GM12878 (cell line): ENCODE measurements at regions not wholly inside any gene's neighbourhood (a gene's known extent, or its start where the extent isn't known, plus 50 kb on each side); places are given as distances from the start of the nearest gene placed in this dataset.

Source experiments
- BACH1 ChIP-seq: fragments of 450-650 bp; IDR thresholded peaks from 2 replicates; pipeline ENCODE4 v1.6.1; 2017; ENCODE audit warnings: mild to moderate bottlenecking, borderline replicate concordance
- BHLHE40 ChIP-seq, 2 experiments: fragments of 450-650 bp in 1 of 2; IDR thresholded peaks; 2 replicates each; pipeline ENCODE4 v1.6.1; 2011 to 2017; ENCODE audit warnings: low read depth in 2 of 2, borderline replicate concordance in 1 of 2, improper control_type of control experiment in 1 of 2, low read length in 1 of 2, mild to moderate bottlenecking in 1 of 2
- CEBPB ChIP-seq, 2 experiments: fragments of 150-350 bp in 1 of 2; IDR thresholded peaks; 2 replicates each; pipeline ENCODE4 v1.6.1; 2012 to 2014; ENCODE audit warnings: low read depth in 2 of 2, low read length in 2 of 2, borderline replicate concordance in 1 of 2, inconsistent platforms in 1 of 2
- CHD1 ChIP-seq: IDR thresholded peaks from 2 replicates; pipeline ENCODE4 v1.6.1; 2012; ENCODE audit warnings: low read depth, low read length, improper control_type of control experiment
- CHD2 ChIP-seq: IDR thresholded peaks from 2 replicates; pipeline ENCODE4 v1.6.1; 2011; ENCODE audit warnings: low read depth, low read length, improper control_type of control experiment, borderline replicate concordance
- CHD4 ChIP-seq: fragments of 200-600 bp; sonication (generic); IDR thresholded peaks from 2 replicates; pipeline ENCODE4 v1.6.1; 2016; ENCODE audit warnings: mild to moderate bottlenecking
- CREB1 ChIP-seq: IDR thresholded peaks from 2 replicates; pipeline ENCODE4 v1.6.1; 2012; ENCODE audit warnings: low read depth, mild to moderate bottlenecking, inconsistent platforms
- EED ChIP-seq: sonication (generic); IDR thresholded peaks from 2 replicates; pipeline ENCODE4 v1.6.1; 2016; ENCODE audit warnings: antibody characterized with exemption, low read depth
- ESRRA ChIP-seq: IDR thresholded peaks from 2 replicates; pipeline ENCODE4 v1.6.1; 2012; ENCODE audit warnings: mild to moderate bottlenecking, low read length, improper control_type of control experiment
- ETV6 ChIP-seq, 2 experiments: fragments of 450-650 bp in 1 of 2; IDR thresholded peaks in 1 of 2; conservative IDR thresholded peaks in 1 of 2; 2 replicates each; pipeline ENCODE4 v1.6.1; 2014; ENCODE audit warnings: antibody characterized with exemption in 1 of 2, borderline replicate concordance in 1 of 2, low read depth in 1 of 2, mild to moderate bottlenecking in 1 of 2, moderate library complexity in 1 of 2
- EZH2 ChIP-seq: IDR thresholded peaks from 2 replicates; pipeline ENCODE4 v1.6.1; 2012; ENCODE audit warnings: low read depth, mild to moderate bottlenecking, control low read depth, inconsistent platforms, low read length, borderline replicate concordance; ENCODE audit not compliant: control insufficient read depth
- FOXM1 ChIP-seq: IDR thresholded peaks from 2 replicates; pipeline ENCODE4 v1.6.1; 2012; ENCODE audit warnings: low read depth, mild to moderate bottlenecking, inconsistent platforms, low read length, moderate library complexity
- HCFC1 ChIP-seq: fragments of 150-350 bp; IDR thresholded peaks from 2 replicates; pipeline ENCODE4 v1.6.1; 2014; ENCODE audit warnings: low read length
- HDGF ChIP-seq: fragments of 450-650 bp; IDR thresholded peaks from 2 replicates; pipeline ENCODE4 v1.6.1; 2016; ENCODE audit warnings: antibody characterized with exemption
- JUNB ChIP-seq: IDR thresholded peaks from 2 replicates; pipeline ENCODE4 v1.6.1; 2016; ENCODE audit warnings: antibody characterized with exemption, mild to moderate bottlenecking
- KDM1A ChIP-seq: fragments of 200-600 bp; sonication (generic); IDR thresholded peaks from 2 replicates; pipeline ENCODE4 v1.6.1; 2016; ENCODE audit warnings: borderline replicate concordance
- PAX5 ChIP-seq: IDR thresholded peaks from 2 replicates; pipeline ENCODE4 v1.6.1; 2011; ENCODE audit warnings: low read depth, low read length, borderline replicate concordance
- RUNX3 ChIP-seq: IDR thresholded peaks from 2 replicates; pipeline ENCODE4 v1.6.1; 2012; ENCODE audit warnings: low read length, inconsistent platforms
- SMARCA5 ChIP-seq: fragments of 450-650 bp; IDR thresholded peaks from 2 replicates; pipeline ENCODE4 v1.6.1; 2017; ENCODE audit warnings: mild to moderate bottlenecking
- STAT1 ChIP-seq: fragments of 450-650 bp; conservative IDR thresholded peaks from 2 replicates; pipeline ENCODE4 v1.6.1; 2014; ENCODE audit warnings: antibody characterized with exemption, mild to moderate bottlenecking
- TARDBP ChIP-seq: IDR thresholded peaks from 2 replicates; pipeline ENCODE4 v1.6.1; 2016; ENCODE audit warnings: borderline replicate concordance
- TF ChIP-seq, protein P1 (sequence below): IDR thresholded peaks from 2 replicates; pipeline ENCODE4 v1.6.1; 2011; ENCODE audit warnings: borderline replicate concordance, low read depth, mild to moderate bottlenecking, moderate library complexity, mixed read lengths, low read length; ENCODE audit not compliant: insufficient read depth; ENCODE audit errors: extremely low read length
- TF ChIP-seq, protein P2 (sequence below): fragments of 450-650 bp; formaldehyde crosslinking; IDR thresholded peaks from 2 replicates; pipeline ENCODE4 v1.5.0; 2022; ENCODE audit warnings: mild to moderate bottlenecking, missing genetic modification characterization
- TF ChIP-seq, protein P3 (sequence below): IDR thresholded peaks from 2 replicates; pipeline ENCODE4 v1.6.1; 2012; ENCODE audit warnings: low read length, inconsistent platforms
- TF ChIP-seq, protein P4 (sequence below): IDR thresholded peaks from 2 replicates; pipeline ENCODE4 v1.6.1; 2011; ENCODE audit warnings: low read depth, low read length, improper control_type of control experiment, borderline replicate concordance

DNA sequence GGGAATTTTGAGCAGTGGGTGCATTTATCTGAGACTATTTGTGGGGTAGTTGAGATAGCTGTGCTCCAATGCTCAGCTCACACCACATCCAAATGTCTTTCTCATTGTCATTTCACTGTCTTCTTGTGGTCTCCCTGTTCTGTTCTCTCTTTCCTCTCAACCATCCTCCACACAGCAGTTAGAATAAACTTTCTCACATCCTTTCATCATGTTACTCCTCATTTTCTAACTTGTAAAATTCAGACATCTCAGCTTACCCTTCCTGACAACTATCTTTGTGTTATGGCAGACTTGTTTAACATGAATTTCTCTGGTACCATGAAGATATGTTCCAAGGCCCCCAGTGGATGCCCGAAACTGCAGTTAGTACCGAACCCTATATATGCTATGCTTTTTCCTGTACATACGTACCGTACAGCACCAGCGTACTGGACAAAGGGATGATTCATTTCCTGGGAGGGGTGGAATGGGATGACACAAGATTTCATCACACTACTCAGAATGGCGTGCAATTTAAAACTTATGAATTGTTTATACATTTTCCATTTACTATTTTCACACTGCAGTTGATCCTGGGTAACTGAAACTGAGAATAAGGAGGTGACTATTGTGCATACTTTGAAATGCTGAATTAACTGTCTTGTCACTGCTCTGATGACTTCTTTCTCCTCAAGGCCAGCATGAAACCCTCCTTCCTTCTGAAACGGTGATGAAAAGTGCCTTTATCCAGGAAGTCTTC is 177.1 kb upstream of the SLC38A2 start (continued):
- TF ChIP-seq PAX5, result no peak
- no peak for TF ChIP-seq TARDBP
- TF ChIP-seq, protein P1, sequence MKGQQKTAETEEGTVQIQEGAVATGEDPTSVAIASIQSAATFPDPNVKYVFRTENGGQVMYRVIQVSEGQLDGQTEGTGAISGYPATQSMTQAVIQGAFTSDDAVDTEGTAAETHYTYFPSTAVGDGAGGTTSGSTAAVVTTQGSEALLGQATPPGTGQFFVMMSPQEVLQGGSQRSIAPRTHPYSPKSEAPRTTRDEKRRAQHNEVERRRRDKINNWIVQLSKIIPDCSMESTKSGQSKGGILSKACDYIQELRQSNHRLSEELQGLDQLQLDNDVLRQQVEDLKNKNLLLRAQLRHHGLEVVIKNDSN, result no peak
- no peak for TF ChIP-seq ESRRA
- TF ChIP-seq, protein P2, sequence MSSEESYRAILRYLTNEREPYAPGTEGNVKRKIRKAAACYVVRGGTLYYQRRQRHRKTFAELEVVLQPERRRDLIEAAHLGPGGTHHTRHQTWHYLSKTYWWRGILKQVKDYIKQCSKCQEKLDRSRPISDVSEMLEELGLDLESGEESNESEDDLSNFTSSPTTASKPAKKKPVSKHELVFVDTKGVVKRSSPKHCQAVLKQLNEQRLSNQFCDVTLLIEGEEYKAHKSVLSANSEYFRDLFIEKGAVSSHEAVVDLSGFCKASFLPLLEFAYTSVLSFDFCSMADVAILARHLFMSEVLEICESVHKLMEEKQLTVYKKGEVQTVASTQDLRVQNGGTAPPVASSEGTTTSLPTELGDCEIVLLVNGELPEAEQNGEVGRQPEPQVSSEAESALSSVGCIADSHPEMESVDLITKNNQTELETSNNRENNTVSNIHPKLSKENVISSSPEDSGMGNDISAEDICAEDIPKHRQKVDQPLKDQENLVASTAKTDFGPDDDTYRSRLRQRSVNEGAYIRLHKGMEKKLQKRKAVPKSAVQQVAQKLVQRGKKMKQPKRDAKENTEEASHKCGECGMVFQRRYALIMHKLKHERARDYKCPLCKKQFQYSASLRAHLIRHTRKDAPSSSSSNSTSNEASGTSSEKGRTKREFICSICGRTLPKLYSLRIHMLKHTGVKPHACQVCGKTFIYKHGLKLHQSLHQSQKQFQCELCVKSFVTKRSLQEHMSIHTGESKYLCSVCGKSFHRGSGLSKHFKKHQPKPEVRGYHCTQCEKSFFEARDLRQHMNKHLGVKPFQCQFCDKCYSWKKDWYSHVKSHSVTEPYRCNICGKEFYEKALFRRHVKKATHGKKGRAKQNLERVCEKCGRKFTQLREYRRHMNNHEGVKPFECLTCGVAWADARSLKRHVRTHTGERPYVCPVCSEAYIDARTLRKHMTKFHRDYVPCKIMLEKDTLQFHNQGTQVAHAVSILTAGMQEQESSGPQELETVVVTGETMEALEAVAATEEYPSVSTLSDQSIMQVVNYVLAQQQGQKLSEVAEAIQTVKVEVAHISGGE (CRISPR knock-in tag), result no peak
- TF ChIP-seq CHD2, result no peak
- no peak for TF ChIP-seq CHD1
- no peak for TF ChIP-seq CEBPB (IDR thresholded peaks at IDR 0.05; ENCODE audit: borderline replicate concordance in 1 of 2, low read depth in 2 of 2, low read length in 2 of 2)
- TF ChIP-seq BACH1, result no peak
- TF ChIP-seq HCFC1, result no peak
- no peak for TF ChIP-seq EZH2
- TF ChIP-seq FOXM1, result peak; percentile 49; the same call in 1 of the 2 replicates
- peak; percentile 85; the same call in 1 of the 2 replicates for TF ChIP-seq CREB1
- TF ChIP-seq HDGF, result no peak
- TF ChIP-seq EED, result peak; percentile 53; the same call in 1 of the 2 replicates
- TF ChIP-seq KDM1A, result no peak
- TF ChIP-seq, protein P3, sequence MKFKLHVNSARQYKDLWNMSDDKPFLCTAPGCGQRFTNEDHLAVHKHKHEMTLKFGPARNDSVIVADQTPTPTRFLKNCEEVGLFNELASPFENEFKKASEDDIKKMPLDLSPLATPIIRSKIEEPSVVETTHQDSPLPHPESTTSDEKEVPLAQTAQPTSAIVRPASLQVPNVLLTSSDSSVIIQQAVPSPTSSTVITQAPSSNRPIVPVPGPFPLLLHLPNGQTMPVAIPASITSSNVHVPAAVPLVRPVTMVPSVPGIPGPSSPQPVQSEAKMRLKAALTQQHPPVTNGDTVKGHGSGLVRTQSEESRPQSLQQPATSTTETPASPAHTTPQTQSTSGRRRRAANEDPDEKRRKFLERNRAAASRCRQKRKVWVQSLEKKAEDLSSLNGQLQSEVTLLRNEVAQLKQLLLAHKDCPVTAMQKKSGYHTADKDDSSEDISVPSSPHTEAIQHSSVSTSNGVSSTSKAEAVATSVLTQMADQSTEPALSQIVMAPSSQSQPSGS, result no peak
- TF ChIP-seq JUNB, result peak; percentile 33
- no peak for TF ChIP-seq ETV6 (conservative IDR thresholded peaks at IDR 0.05 in 1 of 2, IDR thresholded peaks at IDR 0.05 in 1 of 2; ENCODE audit: borderline replicate concordance in 1 of 2, low read depth in 1 of 2)
- no peak for TF ChIP-seq SMARCA5
- no peak for TF ChIP-seq BHLHE40 (IDR thresholded peaks at IDR 0.05; ENCODE audit: borderline replicate concordance in 1 of 2, low read depth in 2 of 2, low read length in 1 of 2)
- TF ChIP-seq RUNX3, result peak; percentile 67
- TF ChIP-seq CHD4, result no peak
- TF ChIP-seq STAT1, result no peak
- TF ChIP-seq, protein P4, sequence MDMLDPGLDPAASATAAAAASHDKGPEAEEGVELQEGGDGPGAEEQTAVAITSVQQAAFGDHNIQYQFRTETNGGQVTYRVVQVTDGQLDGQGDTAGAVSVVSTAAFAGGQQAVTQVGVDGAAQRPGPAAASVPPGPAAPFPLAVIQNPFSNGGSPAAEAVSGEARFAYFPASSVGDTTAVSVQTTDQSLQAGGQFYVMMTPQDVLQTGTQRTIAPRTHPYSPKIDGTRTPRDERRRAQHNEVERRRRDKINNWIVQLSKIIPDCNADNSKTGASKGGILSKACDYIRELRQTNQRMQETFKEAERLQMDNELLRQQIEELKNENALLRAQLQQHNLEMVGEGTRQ, result no peak
